Pancreas (tissue), 10 donors: ENCODE measurements at regions not wholly inside any gene's neighbourhood (a gene's known extent, or its start where the extent isn't known, plus 50 kb on each side); places are given as distances from the start of the nearest gene placed in this dataset.
A peak's percentile ranks its signal among the peaks of the same experiment; 100 is the strongest.

Experiments
- ATAC-seq, 4 donors: fragments of 200-7000 bp; cut with Tn5 transposase; one replicate each; pipeline versions ENCODE4 v1.8.0 to v1.9.1; 2020; ENCODE audit warnings: mild to moderate bottlenecking in 4 of 4, moderate library complexity in 4 of 4
- DNase-seq, 6 donors: peaks; one replicate each; pipeline ENCODE4 v3.0.0-alpha.2; 2020
- FAIRE-seq: peaks from 2 replicates; lab custom pipeline; 2012; peaks lifted over from hg19 to GRCh38; lab: Jason Lieb, UNC
- H3K27ac ChIP-seq, 4 donors: fragments of 200-600 bp; sonication (generic); 1 replicate in 3 of 4; 2 replicates in 1 of 4; pipeline versions ENCODE4 v1.5.0 to v1.8.0; 2020
- H3K27me3 ChIP-seq, 4 donors: fragments of 200-600 bp; one replicate each; pipeline ENCODE4 v1.8.0; 2021
- H3K36me3 ChIP-seq, 3 donors: fragments of 200-600 bp; sonication (generic) in 1 of 3; one replicate each; pipeline versions ENCODE4 v1.5.0 to v1.8.0; 2020 to 2021
- H3K4me1 ChIP-seq, 3 donors: fragments of 200-600 bp; one replicate each; pipeline ENCODE4 v1.8.0; 2021
- H3K4me3 ChIP-seq, 4 donors: fragments of 200-600 bp; sonication (generic) in 2 of 4; one replicate each; pipeline versions ENCODE4 v1.5.0 to v1.8.0; 2020 to 2021
- H3K9me3 ChIP-seq, 4 donors: fragments of 200-600 bp; one replicate each; pipeline ENCODE4 v1.8.0; 2021
- CTCF ChIP-seq, 4 donors: fragments of 200-600 bp; sonication (generic) in 3 of 4; IDR thresholded peaks; one replicate each; pipeline versions ENCODE4 v1.5.0 to v1.8.0; 2021; ENCODE audit warnings: antibody characterized with exemption in 4 of 4
- WGBS, 2 donors: extraction: QIAGEN DNeasy Blood & Tissue Kit; methylation state at CpG; one replicate each; pipeline ENCODE4 v1.1.7; 2013; 5-methylcytosine and 5-hydroxymethylcytosine counted together
- intact Hi-C, 3 donors: fragments of 100-400 bp; cut with DNase I; formaldehyde crosslinking; loops; one replicate each; pipeline versions ENCODE4 v1.11.1 to v1.14.2; 2022
- donor health status: healthy with polysubstance abuse.
- donor health status: DM: no; HTN: no; CAD: no; lungs with moderate emphysema.
- donor health status: DM: no; HTN: no; CAD: no.
- donor health status: control.
- donor health status: control.
- donor health status: Bipolar disorder and iron deficiency.
- donor health status: DM: yes; HTN: yes; CAD: no.
- donor health status: DM: no; HTN: no; CAD: no.
- donor health status: DM: no; HTN: no; CAD: no.
- donor health status: DM: yes; HTN: yes; CAD: no.

GRCh38 chr12:93137656-93138612 is 208.8 kb upstream of the EEA1 start:
- 83% methylated on average over 6 of the region's 6 CpGs for WGBS, 2 donors
- Histone ChIP-seq H3K27ac (no peak overlapping the region), H3K36me3 (no peaks in the 10 kb centered on the region), H3K4me1 (peaks cover 0 to 10% (median 0%) of the 10 kb centered on the region in 3 donors), H3K4me3 (no peak overlapping the region), H3K9me3 (no peaks in the 10 kb centered on the region), H3K27me3 (no peaks in the 10 kb centered on the region)
- TF ChIP-seq CTCF (IDR thresholded peaks at IDR 0.05), result no peak
- intact Hi-C loops, result no loop called here
- ATAC-seq (peak in 3 of 4 donors; percentile 30 to 61 (median 46)), FAIRE-seq (no peak), DNase-seq (no peak)

- WGBS, 2 donors, result 36 to 56% methylated on average over 1 of the region's 1 CpG
- H3K27ac ChIP-seq, result no peak overlapping the region
- no peaks in the 10 kb centered on the region for H3K27me3 ChIP-seq
These were observed 210.1 kb upstream of the EEA1 start for GRCh38 chr12:93139028-93139665.

GRCh38 chr12:93140325-93140724 is 211.2 kb upstream of the EEA1 start:
- intact Hi-C loops, result no loop called here
- FAIRE-seq (no peak), ATAC-seq (no peak), DNase-seq (no peak)
- WGBS, 2 donors, result 91 to 100% methylated on average over 1 of the region's 1 CpG
- Histone ChIP-seq H3K4me1 (peaks cover 0 to 6% (median 0%) of the 10 kb centered on the region in 3 donors), H3K36me3 (no peaks in the 10 kb centered on the region), H3K27ac (no peak overlapping the region), H3K9me3 (no peaks in the 10 kb centered on the region), H3K27me3 (no peaks in the 10 kb centered on the region), H3K4me3 (no peak overlapping the region)
- TF ChIP-seq CTCF (IDR thresholded peaks at IDR 0.05), result no peak

More at GRCh38 chr12:93139028-93139665, 210.1 kb upstream of the EEA1 start:
- intact Hi-C loops, result no loop called here
- ATAC-seq (peak in 2 of 4 donors; percentile 21 to 50), DNase-seq (no peak), FAIRE-seq (no peak)
- Histone ChIP-seq H3K36me3 (no peaks in the 10 kb centered on the region), H3K4me1 (peaks cover 0 to 10% (median 0%) of the 10 kb centered on the region in 3 donors), H3K4me3 (no peak overlapping the region), H3K9me3 (no peaks in the 10 kb centered on the region)
- TF ChIP-seq CTCF (IDR thresholded peaks at IDR 0.05), result no peak

GRCh38 chr12:93140801-93141200 is 211.7 kb upstream of the EEA1 start:
- H3K9me3 ChIP-seq, result no peaks in the 10 kb centered on the region
- intact Hi-C loops, result no loop called here
- peaks cover 0 to 5% (median 0%) of the 10 kb centered on the region in 3 donors for H3K4me1 ChIP-seq
- no peaks in the 10 kb centered on the region for H3K36me3 ChIP-seq
- ATAC-seq (no peak), DNase-seq (no peak), FAIRE-seq (no peak)
- H3K27ac ChIP-seq, result no peak overlapping the region
- WGBS, 2 donors, result 94 to 96% methylated on average over 6 of the region's 6 CpGs
- no peak for TF ChIP-seq CTCF (IDR thresholded peaks at IDR 0.05)
- H3K4me3 ChIP-seq, result no peak overlapping the region
- no peaks in the 10 kb centered on the region for H3K27me3 ChIP-seq
